ENCODE measurements at regions not wholly inside any gene's neighbourhood (a gene's known extent, or its start where the extent isn't known, plus 50 kb on each side); places are given as distances from the start of the nearest gene placed in this dataset.
"Not testable (repeated sequence)": the region's sequence is repeated elsewhere in the genome, so short reads cannot be mapped to it uniquely, and the experiment has no call there.

- H3K36me3 ChIP-seq (ENCODE audit: control insufficient read depth in 1 of 2, insufficient read depth in 2 of 2, low read length in 2 of 2) = no peaks in the 10 kb centered on the region
- no peaks in the 10 kb centered on the region for H3K4me1 ChIP-seq (ENCODE audit: control insufficient read depth in 1 of 2, insufficient read depth in 2 of 2, low read length in 2 of 2)
- H3K9ac ChIP-seq (ENCODE audit: low read depth in 1 of 2, low read length in 2 of 2) = no peak overlapping the region
- H3K9me3 ChIP-seq (ENCODE audit: control insufficient read depth in 1 of 2, low read length in 2 of 2) = peaks cover 16 to 17% of the 10 kb centered on the region in 2 donors
- no peak overlapping the region for H3K4me3 ChIP-seq (ENCODE audit: low read depth in 1 of 2, low read length in 2 of 2)
- no peak overlapping the region for H3K27ac ChIP-seq (ENCODE audit: low read depth, low read length)
- no peaks in the 10 kb centered on the region for H3K27me3 ChIP-seq (ENCODE audit: control insufficient read depth in 1 of 2, insufficient read depth in 2 of 2, low read length in 2 of 2)
Measured at GRCh38 chrX:542179-542578, 88.4 kb upstream of the SHOX start.

- Histone ChIP-seq H3K9ac (ENCODE audit: low read depth in 1 of 2, low read length in 2 of 2) (no peak overlapping the region), H3K27me3 (ENCODE audit: control insufficient read depth in 1 of 2, insufficient read depth in 2 of 2, low read length in 2 of 2) (no peaks in the 10 kb centered on the region), H3K27ac (ENCODE audit: low read depth, low read length) (no peak overlapping the region), H3K36me3 (ENCODE audit: control insufficient read depth in 1 of 2, insufficient read depth in 2 of 2, low read length in 2 of 2) (no peaks in the 10 kb centered on the region), H3K4me1 (ENCODE audit: control insufficient read depth in 1 of 2, insufficient read depth in 2 of 2, low read length in 2 of 2) (no peaks in the 10 kb centered on the region), H3K4me3 (ENCODE audit: low read depth in 1 of 2, low read length in 2 of 2) (no peak overlapping the region), H3K9me3 (ENCODE audit: control insufficient read depth in 1 of 2, low read length in 2 of 2) (peaks cover 24 to 32% of the 10 kb centered on the region in 2 donors)
Measured at GRCh38 chrX:545452-545885, 85.1 kb upstream of the SHOX start.

- no peak overlapping the region for H3K9ac ChIP-seq (ENCODE audit: low read depth in 1 of 2, low read length in 2 of 2)
- peaks cover 22 to 36% of the 10 kb centered on the region in 2 donors for H3K9me3 ChIP-seq (ENCODE audit: control insufficient read depth in 1 of 2, low read length in 2 of 2)
- no peaks in the 10 kb centered on the region for H3K27me3 ChIP-seq (ENCODE audit: control insufficient read depth in 1 of 2, insufficient read depth in 2 of 2, low read length in 2 of 2)
- H3K4me3 ChIP-seq (ENCODE audit: low read depth in 1 of 2, low read length in 2 of 2) = no peak overlapping the region
- no peaks in the 10 kb centered on the region for H3K36me3 ChIP-seq (ENCODE audit: control insufficient read depth in 1 of 2, insufficient read depth in 2 of 2, low read length in 2 of 2)
- H3K4me1 ChIP-seq (ENCODE audit: control insufficient read depth in 1 of 2, insufficient read depth in 2 of 2, low read length in 2 of 2) = no peaks in the 10 kb centered on the region
- H3K27ac ChIP-seq (ENCODE audit: low read depth, low read length) = no peak overlapping the region
Measured at GRCh38 chrX:550514-550913, 80.1 kb upstream of the SHOX start.

GRCh38 chrX:551306-551705 lies 79.3 kb upstream of the SHOX start:
- peaks cover 24 to 35% of the 10 kb centered on the region in 2 donors for H3K9me3 ChIP-seq (ENCODE audit: control insufficient read depth in 1 of 2, low read length in 2 of 2)
- no peaks in the 10 kb centered on the region for H3K4me1 ChIP-seq (ENCODE audit: control insufficient read depth in 1 of 2, insufficient read depth in 2 of 2, low read length in 2 of 2)

GRCh38 chrX:552496-552895 lies 78.1 kb upstream of the SHOX start:
- Histone ChIP-seq H3K4me1 (ENCODE audit: control insufficient read depth in 1 of 2, insufficient read depth in 2 of 2, low read length in 2 of 2) (no peaks in the 10 kb centered on the region), H3K4me3 (ENCODE audit: low read depth in 1 of 2, low read length in 2 of 2) (no peak overlapping the region), H3K27me3 (ENCODE audit: control insufficient read depth in 1 of 2, insufficient read depth in 2 of 2, low read length in 2 of 2) (no peaks in the 10 kb centered on the region), H3K9ac (ENCODE audit: low read depth in 1 of 2, low read length in 2 of 2) (no peak overlapping the region), H3K36me3 (ENCODE audit: control insufficient read depth in 1 of 2, insufficient read depth in 2 of 2, low read length in 2 of 2) (no peaks in the 10 kb centered on the region), H3K9me3 (ENCODE audit: control insufficient read depth in 1 of 2, low read length in 2 of 2) (peaks cover 24 to 35% of the 10 kb centered on the region in 2 donors), H3K27ac (ENCODE audit: low read depth, low read length) (no peak overlapping the region)

More at GRCh38 chrX:551306-551705, 79.3 kb upstream of the SHOX start:
- H3K27me3 ChIP-seq (ENCODE audit: control insufficient read depth in 1 of 2, insufficient read depth in 2 of 2, low read length in 2 of 2) = no peaks in the 10 kb centered on the region
- no peak overlapping the region for H3K27ac ChIP-seq (ENCODE audit: low read depth, low read length)
- H3K9ac ChIP-seq (ENCODE audit: low read depth in 1 of 2, low read length in 2 of 2) = no peak overlapping the region
- no peaks in the 10 kb centered on the region for H3K36me3 ChIP-seq (ENCODE audit: control insufficient read depth in 1 of 2, insufficient read depth in 2 of 2, low read length in 2 of 2)
- no peak overlapping the region for H3K4me3 ChIP-seq (ENCODE audit: low read depth in 1 of 2, low read length in 2 of 2)

- Histone ChIP-seq H3K36me3 (ENCODE audit: control insufficient read depth in 1 of 2, insufficient read depth in 2 of 2, low read length in 2 of 2) (no peaks in the 10 kb centered on the region), H3K9me3 (ENCODE audit: control insufficient read depth in 1 of 2, low read length in 2 of 2) (peaks cover 23 to 32% of the 10 kb centered on the region in 2 donors), H3K9ac (ENCODE audit: low read depth in 1 of 2, low read length in 2 of 2) (no peak overlapping the region), H3K27ac (ENCODE audit: low read depth, low read length) (no peak overlapping the region), H3K4me3 (ENCODE audit: low read depth in 1 of 2, low read length in 2 of 2) (no peak overlapping the region), H3K27me3 (ENCODE audit: control insufficient read depth in 1 of 2, insufficient read depth in 2 of 2, low read length in 2 of 2) (no peaks in the 10 kb centered on the region), H3K4me1 (ENCODE audit: control insufficient read depth in 1 of 2, insufficient read depth in 2 of 2, low read length in 2 of 2) (no peaks in the 10 kb centered on the region)
Measured at GRCh38 chrX:554271-554670, 76.3 kb upstream of the SHOX start.

GRCh38 chrX:555725-556666 lies 74.6 kb upstream of the SHOX start:
- Histone ChIP-seq H3K4me1 (ENCODE audit: control insufficient read depth in 1 of 2, insufficient read depth in 2 of 2, low read length in 2 of 2) (no peaks in the 10 kb centered on the region), H3K4me3 (ENCODE audit: low read depth in 1 of 2, low read length in 2 of 2) (no peak overlapping the region), H3K27me3 (ENCODE audit: control insufficient read depth in 1 of 2, insufficient read depth in 2 of 2, low read length in 2 of 2) (no peaks in the 10 kb centered on the region), H3K27ac (ENCODE audit: low read depth, low read length) (no peak overlapping the region), H3K9me3 (ENCODE audit: control insufficient read depth in 1 of 2, low read length in 2 of 2) (peaks cover 8 to 16% of the 10 kb centered on the region in 2 donors), H3K36me3 (ENCODE audit: control insufficient read depth in 1 of 2, insufficient read depth in 2 of 2, low read length in 2 of 2) (no peaks in the 10 kb centered on the region), H3K9ac (ENCODE audit: low read depth in 1 of 2, low read length in 2 of 2) (no peak overlapping the region)

- not testable (repeated sequence) for H3K27ac ChIP-seq (ENCODE audit: low read depth, low read length); H3K9ac ChIP-seq (ENCODE audit: low read depth in 1 of 2, low read length in 2 of 2); H3K27me3 ChIP-seq (ENCODE audit: control insufficient read depth in 1 of 2, insufficient read depth in 2 of 2, low read length in 2 of 2); H3K4me1 ChIP-seq (ENCODE audit: control insufficient read depth in 1 of 2, insufficient read depth in 2 of 2, low read length in 2 of 2); H3K36me3 ChIP-seq (ENCODE audit: control insufficient read depth in 1 of 2, insufficient read depth in 2 of 2, low read length in 2 of 2); H3K4me3 ChIP-seq (ENCODE audit: low read depth in 1 of 2, low read length in 2 of 2)
- H3K9me3 ChIP-seq (ENCODE audit: control insufficient read depth in 1 of 2, low read length in 2 of 2) = peaks cover 6 to 13% of the 10 kb centered on the region in 2 donors
Measured at GRCh38 chrX:557601-558000, 73.0 kb upstream of the SHOX start.

GRCh38 chrX:559282-559681 lies 71.3 kb upstream of the SHOX start:
- H3K9me3 ChIP-seq (ENCODE audit: control insufficient read depth in 1 of 2, low read length in 2 of 2); H3K27me3 ChIP-seq (ENCODE audit: control insufficient read depth in 1 of 2, insufficient read depth in 2 of 2, low read length in 2 of 2); H3K9ac ChIP-seq (ENCODE audit: low read depth in 1 of 2, low read length in 2 of 2): not testable (repeated sequence)

GRCh38 chrX:567891-568290 lies 62.7 kb upstream of the SHOX start:
- no peaks in the 10 kb centered on the region for H3K4me1 ChIP-seq (ENCODE audit: control insufficient read depth in 1 of 2, insufficient read depth in 2 of 2, low read length in 2 of 2)

More at GRCh38 chrX:559282-559681, 71.3 kb upstream of the SHOX start:
- H3K4me3 ChIP-seq (ENCODE audit: low read depth in 1 of 2, low read length in 2 of 2); H3K27ac ChIP-seq (ENCODE audit: low read depth, low read length); H3K36me3 ChIP-seq (ENCODE audit: control insufficient read depth in 1 of 2, insufficient read depth in 2 of 2, low read length in 2 of 2); H3K4me1 ChIP-seq (ENCODE audit: control insufficient read depth in 1 of 2, insufficient read depth in 2 of 2, low read length in 2 of 2): not testable (repeated sequence)

More at GRCh38 chrX:567891-568290, 62.7 kb upstream of the SHOX start:
- Histone ChIP-seq H3K9ac (ENCODE audit: low read depth in 1 of 2, low read length in 2 of 2) (no peak overlapping the region), H3K27me3 (ENCODE audit: control insufficient read depth in 1 of 2, insufficient read depth in 2 of 2, low read length in 2 of 2) (no peaks in the 10 kb centered on the region), H3K27ac (ENCODE audit: low read depth, low read length) (no peak overlapping the region), H3K9me3 (ENCODE audit: control insufficient read depth in 1 of 2, low read length in 2 of 2) (peaks cover 14 to 16% of the 10 kb centered on the region in 2 donors), H3K4me3 (ENCODE audit: low read depth in 1 of 2, low read length in 2 of 2) (no peak overlapping the region), H3K36me3 (ENCODE audit: control insufficient read depth in 1 of 2, insufficient read depth in 2 of 2, low read length in 2 of 2) (no peaks in the 10 kb centered on the region)
